A673 (cell line): ENCODE measurements at regions not wholly inside any gene's neighbourhood (a gene's known extent, or its start where the extent isn't known, plus 50 kb on each side); places are given as distances from the start of the nearest gene placed in this dataset.

ENCODE experiments used
- CTCF ChIP-seq: fragments of 300-800, 200-600 bp; sonication (generic); conservative IDR thresholded peaks from 2 replicates; pipeline ENCODE4 v1.5.1; 2017; ENCODE audit warnings: low read depth, mild to moderate bottlenecking, antibody characterized with exemption, low read length, moderate library complexity, mixed read lengths
- EZH2 ChIP-seq: fragments of 200-600 bp; sonication (generic); IDR thresholded peaks from 2 replicates; pipeline ENCODE4 v1.6.1; 2017; ENCODE audit warnings: borderline replicate concordance, low read depth, mild to moderate bottlenecking, mixed read lengths, antibody characterized with exemption, low read length; ENCODE audit not compliant: poor library complexity, severe bottlenecking

DNA sequence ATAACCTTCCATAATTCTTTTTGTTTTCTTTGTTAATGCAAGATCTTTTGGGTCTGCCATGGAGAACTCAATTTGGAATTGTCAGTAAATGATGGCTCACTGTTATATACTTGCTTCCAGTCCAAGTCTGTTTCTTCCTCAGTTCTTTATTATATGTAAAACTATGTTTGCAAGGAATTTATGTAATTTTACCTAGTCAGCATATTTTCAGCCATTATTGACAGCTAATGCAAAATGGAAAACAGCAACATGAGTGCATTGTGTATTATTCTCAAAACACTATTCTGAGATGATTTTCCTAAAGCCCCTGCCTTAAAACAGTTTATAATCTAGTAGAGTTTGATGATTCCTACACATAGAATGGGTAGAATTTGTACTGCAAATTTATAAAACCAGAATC is 167.5 kb downstream of the TANC2 start:
- TF ChIP-seq CTCF: no peak
- no peak for TF ChIP-seq EZH2
